ENCODE measurements at regions not wholly inside any gene's neighbourhood (a gene's known extent, or its start where the extent isn't known, plus 50 kb on each side); places are given as distances from the start of the nearest gene placed in this dataset.
"Not testable (repeated sequence)": the region's sequence is repeated elsewhere in the genome, so short reads cannot be mapped to it uniquely, and the experiment has no call there.

GRCh38 chr12:10879-11812 is 55.4 kb upstream of the IQSEC3 start:
- TF ChIP-seq CTCF (conservative IDR thresholded peaks at IDR 0.05; ENCODE audit: low read depth, low read length); EZH2 (IDR thresholded peaks at IDR 0.05; ENCODE audit: low read length, unreplicated experiment): not testable (repeated sequence)

Measured in PC-3 (cell line).